GM12878 (cell line): ENCODE measurements at regions not wholly inside any gene's neighbourhood (a gene's known extent, or its start where the extent isn't known, plus 50 kb on each side); places are given as distances from the start of the nearest gene placed in this dataset.

ENCODE experiments used
- ATAC-seq: fragments of 200-7000 bp; cut with Tn5 transposase; 3 replicates; pipeline ENCODE4 v1.9.1; 2020; ENCODE audit warnings: mild to moderate bottlenecking, moderate library complexity
- BruUV-seq: library from RNA; stranded (reverse); fragments of 400-500 nt; replicated peaks from 2 replicates; lab custom pipeline; 2021; lab: Mats Ljungman, UMichigan
- CTCF ChIA-PET: fragments of 300-600 bp; sonication (Branson Sonifier 250); formaldehyde crosslinking; extraction: SDS; loops from one replicate; lab custom pipeline; 2021; ENCODE audit warnings: inconsistent platforms; lab: Yijun Ruan, JAX
- POLR2A ChIA-PET: fragments of 350-600 bp; formaldehyde crosslinking; extraction: SDS; loops from one replicate; lab custom pipeline; 2021; ENCODE audit warnings: inconsistent platforms; lab: Charles Lee
- RAD21 ChIA-PET: fragments of 300-600 bp; sonication (Branson Sonifier 250); formaldehyde crosslinking; loops from one replicate; lab custom pipeline; 2023; ENCODE audit warnings: antibody characterized with exemption; ENCODE audit not compliant: unreplicated experiment; lab: Charles Lee
- SMC1A ChIA-PET: fragments of 300-600 bp; sonication (Branson Sonifier 250); formaldehyde crosslinking; loops from one replicate; lab custom pipeline; 2023; ENCODE audit not compliant: unreplicated experiment, uncharacterized antibody; lab: Charles Lee
- DNase-seq: peaks from one replicate; pipeline ENCODE4 v3.0.0-alpha.2; 2011; ENCODE audit warnings: low read depth, low spot score
- FAIRE-seq: peaks from 3 replicates; lab custom pipeline; 2011; peaks lifted over from hg19 to GRCh38; lab: Jason Lieb, UNC
- H2AFZ ChIP-seq: 2 replicates; pipeline ENCODE4 v1.6.0; 2011; ENCODE audit warnings: low read depth, low read length, control low read depth; ENCODE audit not compliant: control insufficient read depth
- H3K27ac ChIP-seq: 2 replicates; pipeline ENCODE4 v1.5.1; 2011; ENCODE audit warnings: control low read depth; ENCODE audit not compliant: control insufficient read depth, insufficient read depth
- H3K27me3 ChIP-seq, 2 experiments: replicated peaks in 1 of 2; 2 replicates each; pipeline versions ENCODE4 v1.6.0 to v1.6.1; 2011; ENCODE audit warnings: low read length in 1 of 2; ENCODE audit not compliant: control insufficient read depth in 2 of 2, insufficient read depth in 2 of 2
- H3K36me3 ChIP-seq, 2 experiments: 2 replicates each; pipeline ENCODE4 v1.5.1; 2011; ENCODE audit warnings: low read length in 1 of 2; ENCODE audit not compliant: control insufficient read depth in 2 of 2, insufficient read depth in 2 of 2
- H3K4me1 ChIP-seq: 2 replicates; pipeline ENCODE4 v1.6.1; 2011; ENCODE audit warnings: mild to moderate bottlenecking, low read length, moderate library complexity, mixed read lengths; ENCODE audit not compliant: control insufficient read depth, insufficient read depth
- H3K4me2 ChIP-seq: 2 replicates; pipeline ENCODE4 v1.6.0; 2011; ENCODE audit warnings: control low read depth; ENCODE audit not compliant: control insufficient read depth, insufficient read depth
- H3K4me3 ChIP-seq: fragments of 200-600 bp; sonication (generic); 2 replicates; pipeline ENCODE4 v1.5.1; 2016
- H3K79me2 ChIP-seq: 2 replicates; pipeline ENCODE4 v1.6.0; 2011; ENCODE audit warnings: low read length; ENCODE audit not compliant: control insufficient read depth, insufficient read depth
- H3K9ac ChIP-seq: 2 replicates; pipeline ENCODE4 v1.8.0; 2011; ENCODE audit warnings: low read length, control low read depth, mixed read lengths; ENCODE audit not compliant: control insufficient read depth, insufficient read depth
- H3K9me3 ChIP-seq: replicated peaks from 3 replicates; pipeline ENCODE4 v1.5.1; 2011; ENCODE audit warnings: mild to moderate bottlenecking, low read length; ENCODE audit not compliant: control insufficient read depth, insufficient read depth
- H4K20me1 ChIP-seq: 2 replicates; pipeline ENCODE4 v1.6.0; 2011; ENCODE audit not compliant: control insufficient read depth, insufficient read depth
- CTCF ChIP-seq, 3 experiments: IDR thresholded peaks in 2 of 3; conservative IDR thresholded peaks in 1 of 3; 2 replicates each; pipeline ENCODE4 v1.5.1; 2011; ENCODE audit warnings: low read depth in 3 of 3, low read length in 3 of 3, mild to moderate bottlenecking in 3 of 3, control low read depth in 2 of 3, moderate library complexity in 2 of 3, inconsistent platforms in 1 of 3, mixed read lengths in 1 of 3; ENCODE audit not compliant: control insufficient read depth in 2 of 3, insufficient read depth in 1 of 3; ENCODE audit errors: extremely low read depth in 1 of 3
- CUX1 ChIP-seq: IDR thresholded peaks from 2 replicates; pipeline ENCODE4 v1.6.1; 2012; ENCODE audit warnings: improper control_type of control experiment, low read depth, low read length; ENCODE audit not compliant: insufficient replicate concordance
- HCFC1 ChIP-seq: fragments of 150-350 bp; IDR thresholded peaks from 2 replicates; pipeline ENCODE4 v1.6.1; 2014; ENCODE audit warnings: low read length
- JUND ChIP-seq: IDR thresholded peaks from 2 replicates; pipeline ENCODE4 v1.6.1; 2012; ENCODE audit warnings: low read depth, mild to moderate bottlenecking, low read length, improper control_type of control experiment, moderate library complexity
- MXI1 ChIP-seq: fragments of 150-350 bp; IDR thresholded peaks from 2 replicates; pipeline ENCODE4 v1.6.1; 2011; ENCODE audit warnings: low read depth, mild to moderate bottlenecking, inconsistent platforms, low read length, improper control_type of control experiment
- PAX8 ChIP-seq: fragments of 450-650 bp; IDR thresholded peaks from 2 replicates; pipeline ENCODE4 v1.6.1; 2017; ENCODE audit warnings: mild to moderate bottlenecking, moderate library complexity
- PKNOX1 ChIP-seq: fragments of 450-650 bp; IDR thresholded peaks from 2 replicates; pipeline ENCODE4 v1.6.1; 2016; ENCODE audit warnings: mild to moderate bottlenecking
- POLR2AphosphoS2 ChIP-seq: IDR thresholded peaks from 2 replicates; pipeline ENCODE4 v1.6.1; 2011; ENCODE audit warnings: low read depth, mild to moderate bottlenecking, low read length, improper control_type of control experiment, moderate library complexity
- SIN3A ChIP-seq: IDR thresholded peaks from 2 replicates; pipeline ENCODE4 v1.6.1; 2012; ENCODE audit warnings: low read depth, low read length, improper control_type of control experiment
- WRNIP1 ChIP-seq: IDR thresholded peaks from 2 replicates; pipeline ENCODE4 v1.6.1; 2011; ENCODE audit warnings: low read depth, low read length, improper control_type of control experiment, borderline replicate concordance
- WGBS: methylation state at CpG from one replicate; pipeline ENCODE4 v1.1.6; 2016; ENCODE audit warnings: low lambda C conversion rate; ENCODE audit not compliant: insufficient replicate concordance, insufficient coverage; ENCODE audit errors: missing lambda C conversion rate; 5-methylcytosine and 5-hydroxymethylcytosine counted together
- in situ Hi-C: fragments of 300-500 bp; cut with MboI; formaldehyde crosslinking; loops from 9 replicates; pipeline ENCODE4 v1.14.3; 2018; ENCODE audit warnings: mixed read lengths
- intact Hi-C: fragments of 100-400 bp; cut with micrococcal nuclease; formaldehyde crosslinking; loops from one replicate; pipeline ENCODE4 v1.14.2; 2022; ENCODE audit not compliant: unreplicated experiment
- TF ChIP-seq, protein P1 (sequence below): IDR thresholded peaks from 2 replicates; pipeline ENCODE4 v1.6.1; 2012; ENCODE audit warnings: low read depth, low read length, improper control_type of control experiment
- TF ChIP-seq, protein P2 (sequence below): fragments of 150-350 bp; IDR thresholded peaks from 2 replicates; pipeline ENCODE4 v1.6.1; 2014; ENCODE audit warnings: mild to moderate bottlenecking, low read depth, low read length

GRCh38 chr6:6893701-6894100, 214.1 kb upstream of the RREB1 start (continued):
- TF ChIP-seq HCFC1 = no peak
- TF ChIP-seq WRNIP1 = no peak
- no peak for TF ChIP-seq MXI1
- TF ChIP-seq, all 136 proteins: peak for 0

GRCh38 chr6:6895929-6896328, 211.8 kb upstream of the RREB1 start:
- H3K36me3 ChIP-seq = no peaks in the 10 kb centered on the region
- POLR2A ChIA-PET = no interaction called here
- peaks cover 0 to 2% of the 10 kb centered on the region in 2 experiments; a peak in 1 of 4 replicates for H3K27me3 ChIP-seq
- no peak overlapping the region for H3K4me2 ChIP-seq
- ATAC-seq (no peak), DNase-seq (no peak), FAIRE-seq (no peak)
- no peak overlapping the region for H3K4me3 ChIP-seq
- intact Hi-C loops (no loop called here), in situ Hi-C loops (no loop called here)
- no peak overlapping the region for H3K9ac ChIP-seq
- H3K27ac ChIP-seq = no peak overlapping the region
- H2AFZ ChIP-seq = no peak overlapping the region
- no peaks in the 10 kb centered on the region for H4K20me1 ChIP-seq
- no peaks in the 10 kb centered on the region for H3K9me3 ChIP-seq
- CTCF ChIA-PET = no interaction called here
- no peaks in the 10 kb centered on the region for H3K79me2 ChIP-seq
- SMC1A ChIA-PET = no interaction called here
- no peaks in the 10 kb centered on the region for H3K4me1 ChIP-seq
- BruUV-seq = no TSS peak
- WGBS = 48% methylated on average over 3 of the region's 3 CpGs
- RAD21 ChIA-PET = no interaction called here
- TF ChIP-seq POLR2AphosphoS2 (no peak), WRNIP1 (no peak), SIN3A (no peak), CUX1 (no peak), PAX8 (no peak), JUND (no peak), PKNOX1 (no peak), CTCF (IDR thresholded peaks at IDR 0.05 in 2 of 3, conservative IDR thresholded peaks at IDR 0.05 in 1 of 3; ENCODE audit: control insufficient read depth in 2 of 3, extremely low read depth in 1 of 3, insufficient read depth in 1 of 3, low read depth in 3 of 3, low read length in 3 of 3) (no peak)
- TF ChIP-seq, protein P1, sequence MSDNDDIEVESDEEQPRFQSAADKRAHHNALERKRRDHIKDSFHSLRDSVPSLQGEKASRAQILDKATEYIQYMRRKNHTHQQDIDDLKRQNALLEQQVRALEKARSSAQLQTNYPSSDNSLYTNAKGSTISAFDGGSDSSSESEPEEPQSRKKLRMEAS = no peak
- TF ChIP-seq, protein P2, sequence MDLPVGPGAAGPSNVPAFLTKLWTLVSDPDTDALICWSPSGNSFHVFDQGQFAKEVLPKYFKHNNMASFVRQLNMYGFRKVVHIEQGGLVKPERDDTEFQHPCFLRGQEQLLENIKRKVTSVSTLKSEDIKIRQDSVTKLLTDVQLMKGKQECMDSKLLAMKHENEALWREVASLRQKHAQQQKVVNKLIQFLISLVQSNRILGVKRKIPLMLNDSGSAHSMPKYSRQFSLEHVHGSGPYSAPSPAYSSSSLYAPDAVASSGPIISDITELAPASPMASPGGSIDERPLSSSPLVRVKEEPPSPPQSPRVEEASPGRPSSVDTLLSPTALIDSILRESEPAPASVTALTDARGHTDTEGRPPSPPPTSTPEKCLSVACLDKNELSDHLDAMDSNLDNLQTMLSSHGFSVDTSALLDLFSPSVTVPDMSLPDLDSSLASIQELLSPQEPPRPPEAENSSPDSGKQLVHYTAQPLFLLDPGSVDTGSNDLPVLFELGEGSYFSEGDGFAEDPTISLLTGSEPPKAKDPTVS = no peak
